HFFc6 (cell line): ENCODE measurements at regions not wholly inside any gene's neighbourhood (a gene's known extent, or its start where the extent isn't known, plus 50 kb on each side); places are given as distances from the start of the nearest gene placed in this dataset.
"Not testable (repeated sequence)": the region's sequence is repeated elsewhere in the genome, so short reads cannot be mapped to it uniquely, and the experiment has no call there.

Source experiments
- DNase-seq: peaks from one replicate; pipeline ENCODE4 v3.0.0-alpha.2; 2018
- H3K27ac Mint-ChIP-seq: 2 replicates; pipeline ENCODE4 v1.8.0; 2020; ENCODE audit warnings: mild to moderate bottlenecking, mixed read lengths
- H3K27me3 Mint-ChIP-seq: 2 replicates; pipeline ENCODE4 v1.8.0; 2021; ENCODE audit warnings: mild to moderate bottlenecking, moderate library complexity, mixed read lengths; ENCODE audit not compliant: insufficient read depth
- H3K36me3 Mint-ChIP-seq: 2 replicates; pipeline ENCODE4 v1.8.0; 2021; ENCODE audit warnings: low read depth, mixed read lengths
- H3K4me1 Mint-ChIP-seq: 2 replicates; pipeline ENCODE4 v1.8.0; 2020; ENCODE audit warnings: low read depth, mixed read lengths
- H3K4me3 Mint-ChIP-seq: 2 replicates; pipeline ENCODE4 v1.8.0; 2020; ENCODE audit warnings: mild to moderate bottlenecking, moderate library complexity, mixed read lengths
- H3K9me3 Mint-ChIP-seq: 2 replicates; pipeline ENCODE4 v1.8.0; 2020; ENCODE audit warnings: mild to moderate bottlenecking, mixed read lengths
- CTCF ChIP-seq: fragments of 200-600 bp; sonication (generic); IDR thresholded peaks from 2 replicates; pipeline ENCODE4 v1.5.0; 2021; ENCODE audit warnings: antibody characterized with exemption, mild to moderate bottlenecking

DNA sequence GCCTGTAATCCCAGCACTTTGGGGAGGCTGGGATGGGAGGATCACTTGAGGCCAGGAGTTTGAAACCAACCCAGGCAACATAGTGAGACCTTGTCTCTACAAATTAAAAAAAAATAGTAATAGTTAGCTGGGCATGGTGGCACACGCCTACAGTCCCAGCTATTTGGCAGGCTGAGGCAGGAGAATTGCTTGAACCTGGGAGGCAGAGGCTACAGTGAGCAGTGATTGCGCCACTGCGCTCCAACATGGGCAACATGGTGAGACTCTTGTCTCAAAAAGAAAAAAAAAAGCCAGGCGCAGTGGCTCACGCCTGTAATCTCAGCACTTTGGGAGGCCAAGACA is 56.9 kb upstream of the MRTFB start:
- H3K27ac Mint-ChIP-seq: peak overlapping the region; percentile 71
- TF ChIP-seq CTCF: no peak
- no peaks in the 10 kb centered on the region for H3K9me3 Mint-ChIP-seq
- peaks cover 41% of the 10 kb centered on the region for H3K4me1 Mint-ChIP-seq
- DNase-seq: no peak
- peak overlapping the region; percentile 63 for H3K4me3 Mint-ChIP-seq
- H3K36me3 Mint-ChIP-seq: no peaks in the 10 kb centered on the region
- peaks cover 12% of the 10 kb centered on the region for H3K27me3 Mint-ChIP-seq

DNA sequence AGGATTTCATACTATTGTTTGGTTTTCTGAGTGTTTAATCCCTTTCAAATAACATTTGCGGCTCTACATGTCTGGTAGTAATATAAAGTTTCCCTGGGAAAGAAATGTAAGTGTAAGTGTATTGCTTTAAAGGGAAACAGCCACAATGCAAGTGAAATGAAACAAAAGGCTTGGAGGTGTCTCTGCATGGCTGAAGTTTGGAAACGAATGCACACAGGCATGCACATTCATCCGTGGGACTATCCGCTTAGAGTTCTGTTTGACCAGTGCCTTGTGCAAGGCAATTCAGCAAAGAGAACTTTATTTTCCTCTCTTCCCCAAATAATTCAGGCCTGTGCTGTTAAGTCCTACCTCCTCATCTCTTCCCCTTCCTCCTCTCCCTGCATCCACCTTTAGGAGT is 56.1 kb upstream of the MRTFB start:
- no peak for TF ChIP-seq CTCF
- no peaks in the 10 kb centered on the region for H3K9me3 Mint-ChIP-seq
- no peak for DNase-seq
- peak overlapping the region; percentile 63 for H3K4me3 Mint-ChIP-seq
- H3K27ac Mint-ChIP-seq: peak overlapping the region; percentile 7; the same call in 1 of the 2 replicates
- no peaks in the 10 kb centered on the region for H3K36me3 Mint-ChIP-seq
- peaks cover 41% of the 10 kb centered on the region for H3K4me1 Mint-ChIP-seq
- peaks cover 6% of the 10 kb centered on the region for H3K27me3 Mint-ChIP-seq

DNA sequence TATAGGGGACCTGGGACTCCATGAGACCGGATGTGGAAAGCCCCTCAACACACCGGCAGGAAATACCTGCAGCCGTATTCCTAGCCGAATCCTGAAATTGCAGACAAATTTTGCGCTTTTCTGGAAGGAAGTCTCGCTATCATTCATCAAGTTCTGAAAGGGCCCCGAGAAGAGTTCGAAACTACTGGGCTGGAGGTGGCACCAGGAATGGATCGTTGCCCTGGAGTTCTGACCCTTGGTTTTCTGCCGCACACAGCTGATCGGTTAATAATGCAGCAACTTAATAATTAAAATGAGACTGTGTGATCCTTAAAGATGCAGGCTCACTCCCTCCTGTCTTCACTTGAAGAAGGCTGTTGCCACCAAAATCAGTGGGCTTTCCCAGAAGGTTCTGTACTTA is 55.7 kb upstream of the MRTFB start:
- no peak for TF ChIP-seq CTCF
- Mint-ChIP-seq H3K4me1 (peaks cover 41% of the 10 kb centered on the region), H3K27ac (peak overlapping the region; percentile 7; the same call in 1 of the 2 replicates), H3K36me3 (no peaks in the 10 kb centered on the region), H3K4me3 (peak overlapping the region; percentile 63), H3K27me3 (peaks cover 5% of the 10 kb centered on the region), H3K9me3 (no peaks in the 10 kb centered on the region)
- no peak for DNase-seq

DNA sequence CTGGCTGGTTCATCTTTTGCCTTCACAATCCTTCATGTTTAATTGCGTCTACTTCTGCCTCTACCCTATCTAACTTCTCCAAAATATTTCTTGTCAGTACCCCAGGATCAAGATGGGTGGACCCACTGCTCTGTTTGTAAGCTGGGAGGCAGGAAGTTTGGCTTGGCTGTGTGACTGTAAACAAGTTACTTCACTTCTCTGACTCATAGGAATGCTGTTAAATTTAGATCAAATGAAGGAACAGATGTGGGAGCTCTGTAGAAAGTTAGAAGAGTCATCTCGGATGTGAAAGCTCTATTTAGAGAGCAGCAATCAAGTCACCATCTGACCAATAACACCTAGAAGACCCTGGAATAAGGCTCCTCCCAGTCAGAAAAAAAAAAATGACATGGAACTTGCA is 55.2 kb upstream of the MRTFB start:
- DNase-seq: peak; percentile 82
- Mint-ChIP-seq H3K4me1 (peaks cover 41% of the 10 kb centered on the region), H3K4me3 (peak overlapping the region; percentile 63), H3K9me3 (no peaks in the 10 kb centered on the region), H3K36me3 (no peaks in the 10 kb centered on the region), H3K27ac (peak overlapping the region; percentile 16; the same call in 1 of the 2 replicates), H3K27me3 (peaks cover 5% of the 10 kb centered on the region)
- 0 out of 2 replicates have a peak, but pooled peaks have one; percentile 8 for TF ChIP-seq CTCF

GRCh38 chr16:14016362-14016761 is 54.8 kb upstream of the MRTFB start:
- DNase-seq, H3K27me3 Mint-ChIP-seq, H3K36me3 Mint-ChIP-seq, H3K9me3 Mint-ChIP-seq: not testable (repeated sequence)
- Mint-ChIP-seq H3K4me1 (peaks cover 41% of the 10 kb centered on the region), H3K4me3 (peak overlapping the region; percentile 63), H3K27ac (peak overlapping the region; percentile 16; the same call in 1 of the 2 replicates)

DNA sequence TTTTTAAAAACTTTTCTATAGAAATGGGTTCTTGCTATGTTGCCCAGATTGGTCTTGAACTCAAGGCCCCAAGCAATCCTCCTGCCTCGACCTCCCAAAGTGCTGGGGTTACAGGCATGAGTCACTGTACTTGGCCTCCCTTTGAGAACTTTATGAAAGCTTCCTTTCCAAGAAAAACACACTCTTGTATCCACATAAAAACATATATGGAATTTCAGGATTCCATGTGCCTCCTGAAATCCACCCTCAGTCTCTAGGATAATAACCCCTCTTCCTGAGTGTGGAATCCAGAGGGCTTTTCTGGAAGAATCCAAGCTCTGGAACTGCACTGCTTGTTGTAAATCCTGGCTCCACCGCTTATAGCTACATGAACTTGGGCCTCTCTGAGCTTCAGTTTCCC is 53.2 kb upstream of the MRTFB start:
- Mint-ChIP-seq H3K4me1 (peaks cover 33% of the 10 kb centered on the region), H3K4me3 (no peak overlapping the region), H3K36me3 (no peaks in the 10 kb centered on the region), H3K27ac (no peak overlapping the region), H3K9me3 (no peaks in the 10 kb centered on the region), H3K27me3 (peaks cover 1% of the 10 kb centered on the region)
- no peak for TF ChIP-seq CTCF
- DNase-seq: no peak
